ENCODE measurements at regions not wholly inside any gene's neighbourhood (a gene's known extent, or its start where the extent isn't known, plus 50 kb on each side); places are given as distances from the start of the nearest gene placed in this dataset.
"Not testable (repeated sequence)": the region's sequence is repeated elsewhere in the genome, so short reads cannot be mapped to it uniquely, and the experiment has no call there.

- no peak for FAIRE-seq
- DNase-seq (ENCODE audit: insufficient read length, low spot score): no peak
These were observed 265.5 kb upstream of the ISX start for GRCh38 chr22:34800260-34800980.

- DNase-seq (ENCODE audit: insufficient read length, low spot score) (no peak), FAIRE-seq (no peak)
These were observed 264.7 kb upstream of the ISX start for GRCh38 chr22:34801221-34801620.

DNA sequence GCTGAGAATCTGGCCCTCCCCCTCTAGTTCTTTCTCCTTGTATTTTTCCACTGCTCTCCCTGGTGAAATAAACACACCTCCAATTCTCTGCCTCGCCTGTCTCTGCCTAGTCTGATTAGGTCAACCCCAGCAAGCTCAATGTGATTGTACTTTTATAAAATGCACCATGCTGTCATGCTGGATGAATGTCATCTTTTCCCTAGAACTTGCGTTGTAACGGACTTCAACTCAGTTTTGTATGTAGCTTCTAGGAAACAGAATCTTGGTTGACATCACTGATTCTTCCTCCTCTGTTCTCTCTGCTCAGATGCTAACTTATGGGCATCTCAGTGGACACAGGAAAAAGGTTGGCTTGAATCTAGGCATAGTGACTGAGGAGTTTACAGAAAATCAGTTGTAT lies 261.9 kb upstream of the ISX start:
- no peak for DNase-seq (ENCODE audit: insufficient read length, low spot score)
- FAIRE-seq: no peak

- FAIRE-seq (no peak), DNase-seq (ENCODE audit: insufficient read length, low spot score) (no peak)
These were observed 261.4 kb upstream of the ISX start for GRCh38 chr22:34804604-34805003.

GRCh38 chr22:34805771-34806170 lies 260.2 kb upstream of the ISX start:
- DNase-seq (ENCODE audit: insufficient read length, low spot score) (no peak), FAIRE-seq (no peak)

DNA sequence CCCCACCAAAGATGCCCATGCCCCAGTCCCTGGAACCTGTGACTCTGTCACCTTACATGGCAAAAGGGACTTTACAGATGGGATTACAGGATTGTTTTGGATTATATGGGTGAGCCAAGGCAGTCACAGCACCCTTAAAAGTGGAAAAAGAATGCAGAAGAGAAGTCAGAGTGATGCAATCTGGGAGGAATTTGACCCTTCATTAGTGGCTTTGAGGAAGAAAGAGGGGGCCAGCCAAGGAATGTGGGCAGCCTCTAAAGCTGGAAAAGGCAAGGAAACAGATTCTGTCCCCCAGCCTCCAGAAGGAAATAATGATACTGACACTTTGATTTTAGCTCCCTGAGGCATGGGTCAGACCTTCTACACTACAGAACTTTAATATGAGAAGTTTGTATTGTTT lies 257.3 kb upstream of the ISX start:
- DNase-seq (ENCODE audit: insufficient read length, low spot score): no peak
- no peak for FAIRE-seq

DNA sequence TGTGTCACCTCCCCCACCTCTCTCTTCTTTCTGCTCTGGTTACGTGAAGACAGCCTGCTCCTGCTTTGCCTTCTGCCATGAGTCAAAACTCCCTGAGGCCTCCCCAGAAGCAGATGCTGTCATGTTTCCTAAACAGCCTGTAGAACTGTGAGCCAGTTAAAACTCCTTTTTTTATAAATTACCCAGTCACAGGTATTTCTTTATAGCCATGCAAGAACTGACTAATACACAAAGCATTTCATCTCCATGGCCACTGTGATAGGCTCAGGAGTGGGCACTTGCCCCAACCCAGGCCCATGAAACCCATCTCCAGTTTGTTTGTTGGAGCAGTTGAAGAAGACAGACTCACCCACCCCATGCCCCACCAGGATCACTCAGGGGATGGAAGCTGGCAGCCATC lies 253.3 kb upstream of the ISX start:
- FAIRE-seq: no peak
- DNase-seq (ENCODE audit: insufficient read length, low spot score): no peak

DNA sequence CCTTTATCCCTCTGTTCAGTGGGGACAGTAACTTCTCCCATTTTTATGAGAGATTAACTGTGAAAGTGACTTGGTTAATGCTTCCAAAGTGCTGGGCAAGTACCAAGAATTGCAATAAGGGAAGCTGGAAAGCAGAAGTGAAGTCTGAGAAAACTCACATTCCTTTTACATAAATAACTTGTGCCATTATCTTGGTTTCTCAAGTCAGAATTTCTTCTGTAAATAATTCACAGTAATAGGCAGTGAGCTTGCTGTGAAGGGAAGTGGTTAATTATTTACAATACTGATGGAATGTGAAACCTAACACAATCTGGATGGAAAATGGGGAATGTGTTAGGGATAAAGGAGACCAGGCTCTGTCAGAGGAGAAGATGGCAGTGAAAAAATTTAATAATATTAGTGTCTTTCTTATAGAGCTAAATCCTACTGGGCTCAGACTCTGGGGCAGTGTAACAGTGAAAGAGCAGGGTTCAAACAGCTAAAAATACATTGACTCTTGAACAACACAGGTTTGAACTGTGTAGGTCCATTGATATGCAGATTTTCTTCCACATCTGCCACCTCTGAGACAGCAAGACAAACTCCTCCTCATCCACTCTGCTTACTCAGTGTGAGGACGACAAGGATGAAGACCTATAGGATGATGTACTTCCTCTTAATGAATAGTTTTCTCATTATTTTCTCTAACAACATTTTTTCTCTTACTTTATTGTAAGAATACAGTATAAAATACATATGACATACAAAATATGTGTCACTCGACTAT lies 251.5 kb upstream of the ISX start:
- DNase-seq (ENCODE audit: insufficient read length, low spot score) (no peak), FAIRE-seq (no peak)

DNA sequence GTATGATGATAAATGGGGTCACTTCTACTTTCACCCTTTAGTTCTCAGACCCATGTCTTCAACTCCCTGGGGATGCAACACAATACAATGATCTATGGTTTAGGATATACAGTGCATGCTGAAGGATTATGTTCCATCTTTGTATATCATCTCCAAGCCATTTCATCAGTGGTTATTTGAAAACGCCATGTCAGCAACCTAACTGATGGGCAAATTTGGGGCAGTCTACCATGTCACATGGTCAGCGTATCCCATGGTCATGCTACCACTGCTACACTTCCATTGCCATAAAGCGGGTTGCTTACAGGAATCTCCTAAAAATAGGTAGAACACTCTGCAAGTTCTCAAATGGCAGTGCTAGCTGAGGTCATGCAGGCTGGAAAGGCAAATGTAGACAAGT lies 236.5 kb upstream of the ISX start:
- DNase-seq (ENCODE audit: insufficient read length, low spot score): no peak
- FAIRE-seq: no peak

DNA sequence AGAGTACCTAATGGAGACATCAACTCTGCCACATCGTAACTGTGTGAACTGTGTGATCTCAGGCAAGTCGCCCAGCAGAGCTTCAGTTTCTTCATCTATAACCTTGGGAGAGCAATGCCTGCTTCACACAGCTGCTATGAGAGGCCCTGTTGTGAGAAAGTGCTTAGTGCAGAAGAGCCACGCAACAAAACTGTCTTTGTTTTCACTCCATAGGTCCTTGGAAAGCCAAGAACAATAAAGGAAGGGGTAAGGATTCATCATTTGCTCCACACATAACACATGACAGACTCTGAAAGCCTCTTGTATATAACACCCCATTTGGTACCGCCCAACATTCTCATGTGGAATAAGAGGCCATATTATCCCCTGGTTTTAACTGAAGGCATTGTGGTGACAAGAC lies 231.9 kb upstream of the ISX start:
- no peak for FAIRE-seq
- no peak for DNase-seq (ENCODE audit: insufficient read length, low spot score)

GRCh38 chr22:34834541-34834940 lies 231.4 kb upstream of the ISX start:
- FAIRE-seq; DNase-seq (ENCODE audit: insufficient read length, low spot score): not testable (repeated sequence)

DNA sequence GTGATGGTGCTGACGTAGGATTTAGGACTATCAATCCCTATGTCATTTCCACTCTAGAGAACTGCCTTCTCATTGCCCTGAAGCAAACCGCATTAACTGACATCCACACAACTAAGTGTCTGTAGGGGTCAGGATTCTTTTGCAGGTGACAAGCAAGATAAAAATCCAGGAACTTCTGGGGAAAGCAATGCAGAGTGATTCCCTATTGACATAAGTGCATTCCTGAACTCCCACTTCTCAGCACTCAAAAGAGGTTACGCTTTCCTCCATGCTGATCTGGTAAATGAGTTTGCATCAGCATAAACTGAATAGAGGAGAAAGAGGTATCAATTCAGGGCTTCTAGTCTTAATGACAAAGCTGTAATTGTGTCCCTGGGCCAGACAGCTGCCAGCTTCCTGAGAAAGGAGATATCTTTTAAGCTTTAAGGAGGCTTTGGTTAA lies 224.6 kb upstream of the ISX start:
- DNase-seq (ENCODE audit: insufficient read length, low spot score) (no peak), FAIRE-seq (no peak)

- no peak for DNase-seq (ENCODE audit: insufficient read length, low spot score)
- no peak for FAIRE-seq
These were observed 224.0 kb upstream of the ISX start for GRCh38 chr22:34841911-34842310.

- no peak for FAIRE-seq
- DNase-seq (ENCODE audit: insufficient read length, low spot score): no peak
These were observed 223.3 kb upstream of the ISX start for GRCh38 chr22:34842630-34843029.

DNA sequence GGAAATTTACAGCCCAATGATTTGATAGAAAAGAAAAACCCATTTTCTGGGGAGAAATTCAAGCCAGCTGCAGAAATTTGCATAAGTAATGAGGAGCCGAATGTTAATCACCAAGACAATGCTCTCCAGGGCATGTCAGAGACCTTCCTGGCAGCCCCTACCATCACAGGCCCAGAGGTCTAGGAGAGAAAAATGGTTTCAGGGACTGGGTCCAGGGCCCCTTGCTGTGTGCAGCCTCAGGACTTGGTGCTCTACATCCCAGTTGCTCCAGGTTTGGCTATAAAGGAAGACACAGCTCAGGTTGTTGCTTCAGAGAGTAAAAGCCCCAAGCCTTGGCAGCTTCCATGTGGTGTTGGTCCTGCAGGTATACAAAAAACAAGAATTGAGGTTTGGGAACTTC lies 222.2 kb upstream of the ISX start:
- not testable (repeated sequence) for FAIRE-seq

GRCh38 chr22:34845391-34845790 lies 220.6 kb upstream of the ISX start:
- FAIRE-seq (no peak), DNase-seq (ENCODE audit: insufficient read length, low spot score) (no peak)

More for the DNA sequence above, 222.2 kb upstream of the ISX start:
- not testable (repeated sequence) for DNase-seq (ENCODE audit: insufficient read length, low spot score)

DNA sequence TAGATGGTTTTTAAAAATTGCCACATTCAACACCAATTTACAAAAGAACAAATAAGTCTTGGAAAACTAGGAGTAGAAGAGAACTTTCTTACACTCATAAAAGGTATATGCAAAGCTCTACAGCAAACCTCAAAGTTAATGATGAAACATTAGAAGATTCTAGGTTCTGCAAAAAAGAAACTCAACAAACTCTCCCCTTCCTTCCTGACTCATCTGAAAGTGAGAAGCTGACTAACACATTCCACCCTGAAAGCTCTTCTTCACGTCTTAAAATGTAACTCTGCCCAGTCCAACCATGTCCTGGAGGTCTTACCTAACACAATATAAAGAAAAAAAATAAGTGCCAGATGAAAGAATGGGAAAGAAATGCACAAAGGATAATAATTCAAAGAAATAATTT lies 218.9 kb upstream of the ISX start:
- FAIRE-seq: peak; percentile 68
- DNase-seq (ENCODE audit: insufficient read length, low spot score): no peak

- DNase-seq (ENCODE audit: insufficient read length, low spot score) (no peak), FAIRE-seq (no peak)
These were observed 216.0 kb upstream of the ISX start for GRCh38 chr22:34849965-34850364.

GRCh38 chr22:34851918-34852662 lies 213.9 kb upstream of the ISX start:
- DNase-seq (ENCODE audit: insufficient read length, low spot score): no peak
- no peak for FAIRE-seq

GRCh38 chr22:34855471-34855870 lies 210.5 kb upstream of the ISX start:
- DNase-seq (ENCODE audit: insufficient read length, low spot score) (no peak), FAIRE-seq (no peak)

- FAIRE-seq: no peak
- no peak for DNase-seq (ENCODE audit: insufficient read length, low spot score)
These were observed 207.9 kb upstream of the ISX start for GRCh38 chr22:34858066-34858465.

- DNase-seq (ENCODE audit: insufficient read length, low spot score) (no peak), FAIRE-seq (no peak)
These were observed 204.2 kb upstream of the ISX start for GRCh38 chr22:34861787-34862186.
